PC-3 (cell line): ENCODE measurements at regions not wholly inside any gene's neighbourhood (a gene's known extent, or its start where the extent isn't known, plus 50 kb on each side); places are given as distances from the start of the nearest gene placed in this dataset.

ENCODE experiments used
- EZH2 ChIP-seq: fragments of 300-600 bp; sonication (generic); IDR thresholded peaks from one replicate; pipeline ENCODE4 v1.6.1; 2017; ENCODE audit warnings: antibody characterized with exemption, mild to moderate bottlenecking, low read length; ENCODE audit not compliant: unreplicated experiment
- TF ChIP-seq, protein P1 (sequence below): fragments of 300-600 bp; sonication (generic); conservative IDR thresholded peaks from 2 replicates; pipeline ENCODE4 v1.5.1; 2017; ENCODE audit warnings: antibody characterized with exemption, low read depth, mild to moderate bottlenecking, low read length

DNA sequence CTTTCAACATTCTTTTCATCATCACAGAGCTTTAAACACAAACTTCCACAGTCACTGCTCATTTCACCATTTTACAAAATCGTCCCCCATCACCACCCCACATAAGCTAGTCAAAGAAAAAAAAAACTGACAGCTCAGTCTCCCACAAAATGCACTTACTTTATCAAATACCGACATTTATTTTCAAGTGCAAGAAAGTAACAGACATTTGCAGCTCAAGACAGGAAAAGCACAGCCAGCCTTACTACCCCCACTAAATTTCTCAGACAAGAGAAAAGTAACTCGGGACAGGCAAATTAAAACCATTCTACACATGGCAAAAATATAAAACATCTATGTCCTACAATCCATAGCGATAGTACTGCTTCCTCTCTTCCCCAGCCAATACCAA, 402.4 kb downstream of the SHQ1 start:
- TF ChIP-seq, protein P1, sequence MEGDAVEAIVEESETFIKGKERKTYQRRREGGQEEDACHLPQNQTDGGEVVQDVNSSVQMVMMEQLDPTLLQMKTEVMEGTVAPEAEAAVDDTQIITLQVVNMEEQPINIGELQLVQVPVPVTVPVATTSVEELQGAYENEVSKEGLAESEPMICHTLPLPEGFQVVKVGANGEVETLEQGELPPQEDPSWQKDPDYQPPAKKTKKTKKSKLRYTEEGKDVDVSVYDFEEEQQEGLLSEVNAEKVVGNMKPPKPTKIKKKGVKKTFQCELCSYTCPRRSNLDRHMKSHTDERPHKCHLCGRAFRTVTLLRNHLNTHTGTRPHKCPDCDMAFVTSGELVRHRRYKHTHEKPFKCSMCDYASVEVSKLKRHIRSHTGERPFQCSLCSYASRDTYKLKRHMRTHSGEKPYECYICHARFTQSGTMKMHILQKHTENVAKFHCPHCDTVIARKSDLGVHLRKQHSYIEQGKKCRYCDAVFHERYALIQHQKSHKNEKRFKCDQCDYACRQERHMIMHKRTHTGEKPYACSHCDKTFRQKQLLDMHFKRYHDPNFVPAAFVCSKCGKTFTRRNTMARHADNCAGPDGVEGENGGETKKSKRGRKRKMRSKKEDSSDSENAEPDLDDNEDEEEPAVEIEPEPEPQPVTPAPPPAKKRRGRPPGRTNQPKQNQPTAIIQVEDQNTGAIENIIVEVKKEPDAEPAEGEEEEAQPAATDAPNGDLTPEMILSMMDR = no peak
- no peak for TF ChIP-seq EZH2
